Smooth muscle cell (in vitro differentiated cells): ENCODE measurements at regions not wholly inside any gene's neighbourhood (a gene's known extent, or its start where the extent isn't known, plus 50 kb on each side); places are given as distances from the start of the nearest gene placed in this dataset.

Source experiments
- DNase-seq: peaks from one replicate; lab custom pipeline; 2025; ENCODE audit not compliant: unreplicated experiment; lab: John Stamatoyannopoulos, UW
- H2AFZ ChIP-seq: fragments of 200-600 bp; sonication (generic); 2 replicates; pipeline ENCODE4 v1.6.0; 2016; ENCODE audit warnings: antibody characterized with exemption, low read depth, mild to moderate bottlenecking
- H3F3A ChIP-seq: fragments of 200-600 bp; sonication (generic); 2 replicates; pipeline ENCODE4 v1.6.0; 2017; ENCODE audit warnings: antibody characterized with exemption, low read depth
- H3K27ac ChIP-seq: fragments of 200-600 bp; sonication (generic); 2 replicates; pipeline ENCODE4 v1.5.1; 2016; ENCODE audit warnings: low read depth, mild to moderate bottlenecking
- H3K27me3 ChIP-seq: fragments of 200-600 bp; sonication (generic); 2 replicates; pipeline ENCODE4 v1.6.1; 2016; ENCODE audit warnings: low read depth, mild to moderate bottlenecking
- H3K36me3 ChIP-seq: fragments of 200-600 bp; sonication (generic); 2 replicates; pipeline ENCODE4 v1.5.1; 2016; ENCODE audit warnings: low read depth
- H3K4me1 ChIP-seq: fragments of 200-600 bp; sonication (generic); 2 replicates; pipeline ENCODE4 v1.5.1; 2016; ENCODE audit warnings: low read depth
- H3K4me2 ChIP-seq: fragments of 200-600 bp; sonication (generic); 2 replicates; pipeline ENCODE4 v1.6.0; 2016; ENCODE audit warnings: mild to moderate bottlenecking
- H3K4me3 ChIP-seq: fragments of 200-600 bp; sonication (generic); 2 replicates; pipeline ENCODE4 v1.5.1; 2016; ENCODE audit warnings: mild to moderate bottlenecking
- H3K79me2 ChIP-seq: fragments of 200-600 bp; sonication (generic); 2 replicates; pipeline ENCODE4 v1.6.0; 2016; ENCODE audit warnings: low read depth, mild to moderate bottlenecking
- H3K9ac ChIP-seq: fragments of 200-600 bp; sonication (generic); 2 replicates; pipeline ENCODE4 v1.6.0; 2016; ENCODE audit warnings: low read depth
- H3K9me3 ChIP-seq: fragments of 200-600 bp; sonication (generic); replicated peaks from 2 replicates; pipeline ENCODE4 v1.5.1; 2016; ENCODE audit warnings: low read depth
- H4K20me1 ChIP-seq: fragments of 200-600 bp; sonication (generic); 2 replicates; pipeline ENCODE4 v1.6.0; 2016; ENCODE audit warnings: low read depth
- CTCF ChIP-seq: fragments of 200-600 bp; sonication (generic); IDR thresholded peaks from 2 replicates; pipeline ENCODE4 v1.5.1; 2017; ENCODE audit warnings: borderline replicate concordance, mild to moderate bottlenecking, antibody characterized with exemption; ENCODE audit not compliant: insufficient read depth, poor library complexity, severe bottlenecking
- WGBS: methylation state at CpG from one replicate; pipeline ENCODE4 v1.1.7; 2016; ENCODE audit warnings: low lambda C conversion rate; 5-methylcytosine and 5-hydroxymethylcytosine counted together

DNA sequence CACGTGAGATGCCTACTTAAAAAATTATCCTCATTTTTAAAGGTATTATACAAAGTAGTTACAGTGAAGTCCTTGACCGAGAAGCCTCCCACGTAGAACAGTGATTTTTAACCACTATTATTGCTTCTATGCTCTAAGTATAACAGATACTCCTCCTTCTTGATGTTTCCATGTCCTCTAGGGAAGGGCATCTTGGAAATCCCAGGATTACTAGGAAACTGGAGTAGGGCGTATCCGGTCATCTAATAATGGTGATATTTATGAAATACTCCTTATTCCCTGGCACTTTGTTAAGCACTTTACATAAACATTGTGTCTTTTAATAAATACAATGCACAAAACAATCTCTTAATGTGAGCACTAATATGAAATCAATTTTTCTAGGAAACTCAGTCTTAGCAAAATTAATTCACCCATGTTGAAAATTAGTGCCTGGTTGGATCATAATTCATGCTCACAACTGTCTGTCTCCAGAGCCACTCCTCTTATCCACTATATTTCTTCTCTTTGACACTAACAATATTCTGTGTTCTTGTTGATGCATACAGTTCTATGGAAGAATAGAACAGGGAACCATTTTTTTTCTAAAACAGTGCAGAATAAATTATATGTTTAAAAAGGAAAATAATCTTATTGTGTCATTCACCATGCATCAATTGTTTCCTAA, 128.6 kb upstream of the SEMA3E start:
- Histone ChIP-seq H3K27ac (no peak overlapping the region), H3K36me3 (no peaks in the 10 kb centered on the region), H3K27me3 (no peaks in the 10 kb centered on the region), H3K4me2 (no peak overlapping the region), H3F3A (no peaks in the 10 kb centered on the region), H3K9me3 (no peaks in the 10 kb centered on the region), H4K20me1 (no peaks in the 10 kb centered on the region), H3K9ac (no peak overlapping the region), H3K4me3 (no peak overlapping the region), H3K4me1 (no peaks in the 10 kb centered on the region), H2AFZ (no peak overlapping the region), H3K79me2 (no peaks in the 10 kb centered on the region)
- no peak for TF ChIP-seq CTCF
- DNase-seq: no peak
- WGBS: 91% methylated on average over 5 of the region's 5 CpGs

DNA sequence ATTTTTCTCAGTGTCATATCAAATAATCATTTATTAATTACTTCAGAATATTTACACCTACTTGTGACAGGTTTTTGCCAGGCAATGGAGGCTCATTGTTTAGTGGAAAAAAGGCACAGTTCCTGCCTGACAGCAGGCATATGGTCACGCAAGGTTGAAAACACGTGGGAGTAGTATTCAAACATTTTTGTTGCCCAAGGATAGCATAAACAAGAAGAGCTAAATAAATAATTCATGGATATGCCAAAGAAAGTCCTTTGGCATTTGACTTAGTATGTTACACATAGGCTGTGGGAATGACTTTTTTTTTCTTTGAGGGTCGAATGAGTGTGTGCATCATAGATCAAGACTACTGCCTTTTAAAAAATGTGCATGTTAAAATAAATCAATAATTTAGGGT, 120.5 kb upstream of the SEMA3E start:
- Histone ChIP-seq H3K4me2 (no peak overlapping the region), H3K79me2 (no peaks in the 10 kb centered on the region), H3K27me3 (no peaks in the 10 kb centered on the region), H3K4me1 (no peaks in the 10 kb centered on the region), H3K9me3 (no peaks in the 10 kb centered on the region), H3K4me3 (no peak overlapping the region), H4K20me1 (no peaks in the 10 kb centered on the region), H2AFZ (no peak overlapping the region), H3K27ac (no peak overlapping the region), H3F3A (no peaks in the 10 kb centered on the region), H3K36me3 (no peaks in the 10 kb centered on the region), H3K9ac (no peak overlapping the region)
- TF ChIP-seq CTCF: no peak
- DNase-seq: no peak
- whole genome bisulfite sequencing: 87% methylated on average over 3 of the region's 3 CpGs

GRCh38 chr7:83751217-83751616, 102.3 kb upstream of the SEMA3E start:
- H3K36me3 ChIP-seq: no peaks in the 10 kb centered on the region
- TF ChIP-seq CTCF: no peak
- H3K27ac ChIP-seq: no peak overlapping the region
- no peak overlapping the region for H3K9ac ChIP-seq
- H3K9me3 ChIP-seq: no peaks in the 10 kb centered on the region
- H3K4me3 ChIP-seq: no peak overlapping the region
- H4K20me1 ChIP-seq: no peaks in the 10 kb centered on the region
- 88% methylated on average over 1 of the region's 1 CpG for WGBS
- H3K79me2 ChIP-seq: no peaks in the 10 kb centered on the region
- no peak overlapping the region for H2AFZ ChIP-seq
- H3K27me3 ChIP-seq: no peaks in the 10 kb centered on the region
- no peak for DNase-seq
- H3K4me2 ChIP-seq: no peak overlapping the region
- H3F3A ChIP-seq: no peaks in the 10 kb centered on the region
- no peaks in the 10 kb centered on the region for H3K4me1 ChIP-seq

GRCh38 chr7:83749495-83749894, 100.6 kb upstream of the SEMA3E start:
- Histone ChIP-seq H3F3A (no peaks in the 10 kb centered on the region), H3K36me3 (no peaks in the 10 kb centered on the region), H3K4me2 (no peak overlapping the region), H3K4me3 (no peak overlapping the region), H3K4me1 (no peaks in the 10 kb centered on the region), H3K27me3 (no peaks in the 10 kb centered on the region), H3K9me3 (no peaks in the 10 kb centered on the region), H3K27ac (no peak overlapping the region), H3K9ac (no peak overlapping the region), H3K79me2 (no peaks in the 10 kb centered on the region), H4K20me1 (no peaks in the 10 kb centered on the region), H2AFZ (no peak overlapping the region)
- no peak for DNase-seq
- WGBS: 97% methylated on average over 31 of the region's 31 CpGs
- no peak for TF ChIP-seq CTCF
